Vagina (tissue), 2 donors: ENCODE measurements at regions not wholly inside any gene's neighbourhood (a gene's known extent, or its start where the extent isn't known, plus 50 kb on each side); places are given as distances from the start of the nearest gene placed in this dataset.

Source experiments
- DNase-seq, 2 donors: peaks; one replicate each; pipeline ENCODE4 v3.0.0-alpha.2; 2017; ENCODE audit errors: extremely low spot score in 2 of 2
- H3K27ac ChIP-seq: fragments of 200-600 bp; sonication (generic); one replicate; pipeline ENCODE4 v1.5.1; 2019
- H3K27me3 ChIP-seq: fragments of 200-600 bp; sonication (generic); one replicate; pipeline ENCODE4 v1.5.1; 2019
- H3K36me3 ChIP-seq, 2 donors: fragments of 200-600 bp; sonication (generic); one replicate each; pipeline ENCODE4 v1.5.1; 2017 to 2019
- H3K4me1 ChIP-seq: fragments of 200-600 bp; sonication (generic); one replicate; pipeline ENCODE4 v1.5.1; 2019
- H3K4me3 ChIP-seq, 2 donors: fragments of 200-600 bp; sonication (generic); 1 replicate in 1 of 2; 2 replicates in 1 of 2; pipeline ENCODE4 v1.5.1; 2016 to 2019
- H3K9me3 ChIP-seq: fragments of 200-600 bp; sonication (generic); one replicate; pipeline ENCODE4 v1.5.1; 2019
- POLR2A ChIP-seq, 2 donors: fragments of 450-650 bp; IDR thresholded peaks; one replicate each; pipeline ENCODE4 v1.6.1; 2017; ENCODE audit warnings: antibody characterized with exemption in 2 of 2, mild to moderate bottlenecking in 2 of 2, moderate library complexity in 2 of 2
- POLR2AphosphoS5 ChIP-seq, 2 donors: sonication (generic); formaldehyde crosslinking; IDR thresholded peaks; one replicate each; pipeline ENCODE4 v1.9.0; 2017; ENCODE audit warnings: antibody characterized with exemption in 2 of 2, mild to moderate bottlenecking in 2 of 2, low read depth in 1 of 2; ENCODE audit not compliant: insufficient read depth in 1 of 2
- intact Hi-C: fragments of 100-400 bp; cut with DNase I; formaldehyde crosslinking; loops from one replicate; pipeline ENCODE4 v1.15.1; 2023
- TF ChIP-seq, protein P1 (sequence below), 3 experiments: fragments of 450-650 bp in 2 of 3; fragments of 200-600 bp in 1 of 3; sonication (generic) in 1 of 3; IDR thresholded peaks; one replicate each; pipeline ENCODE4 v1.5.1; 2017 to 2019; ENCODE audit warnings: antibody characterized with exemption in 3 of 3, mild to moderate bottlenecking in 2 of 3, moderate library complexity in 2 of 3

DNA sequence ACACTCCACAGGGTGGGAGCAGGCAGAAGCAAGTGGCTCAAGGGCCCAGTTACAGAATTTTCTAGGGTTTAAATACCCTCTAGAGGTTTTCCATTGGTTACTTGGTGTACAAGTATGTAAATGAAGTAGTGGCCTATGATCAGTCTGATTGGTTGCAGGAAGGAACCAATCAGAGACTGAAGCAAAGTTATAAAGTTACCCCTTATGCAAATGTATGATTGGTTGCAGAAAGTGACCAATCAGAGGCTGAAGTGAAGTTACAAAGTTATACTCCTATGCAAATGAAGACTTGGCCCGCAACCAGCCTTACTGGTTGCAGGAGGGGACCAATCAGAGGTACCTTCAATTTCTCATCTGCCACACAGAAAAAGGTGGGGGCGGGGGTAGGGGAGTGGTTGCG, 154.6 kb downstream of the INO80D start:
- Histone ChIP-seq H3K4me3 (no peak overlapping the region), H3K9me3 (no peaks in the 10 kb centered on the region), H3K4me1 (no peaks in the 10 kb centered on the region), H3K27me3 (no peaks in the 10 kb centered on the region), H3K27ac (no peak overlapping the region), H3K36me3 (no peaks in the 10 kb centered on the region)
- DNase-seq, result no peak
- TF ChIP-seq POLR2A (IDR thresholded peaks at IDR 0.05), result no peak
- TF ChIP-seq, protein P1, sequence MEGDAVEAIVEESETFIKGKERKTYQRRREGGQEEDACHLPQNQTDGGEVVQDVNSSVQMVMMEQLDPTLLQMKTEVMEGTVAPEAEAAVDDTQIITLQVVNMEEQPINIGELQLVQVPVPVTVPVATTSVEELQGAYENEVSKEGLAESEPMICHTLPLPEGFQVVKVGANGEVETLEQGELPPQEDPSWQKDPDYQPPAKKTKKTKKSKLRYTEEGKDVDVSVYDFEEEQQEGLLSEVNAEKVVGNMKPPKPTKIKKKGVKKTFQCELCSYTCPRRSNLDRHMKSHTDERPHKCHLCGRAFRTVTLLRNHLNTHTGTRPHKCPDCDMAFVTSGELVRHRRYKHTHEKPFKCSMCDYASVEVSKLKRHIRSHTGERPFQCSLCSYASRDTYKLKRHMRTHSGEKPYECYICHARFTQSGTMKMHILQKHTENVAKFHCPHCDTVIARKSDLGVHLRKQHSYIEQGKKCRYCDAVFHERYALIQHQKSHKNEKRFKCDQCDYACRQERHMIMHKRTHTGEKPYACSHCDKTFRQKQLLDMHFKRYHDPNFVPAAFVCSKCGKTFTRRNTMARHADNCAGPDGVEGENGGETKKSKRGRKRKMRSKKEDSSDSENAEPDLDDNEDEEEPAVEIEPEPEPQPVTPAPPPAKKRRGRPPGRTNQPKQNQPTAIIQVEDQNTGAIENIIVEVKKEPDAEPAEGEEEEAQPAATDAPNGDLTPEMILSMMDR (IDR thresholded peaks at IDR 0.05), result no peak
- TF ChIP-seq POLR2AphosphoS5 (IDR thresholded peaks at IDR 0.05; ENCODE audit: insufficient read depth in 1 of 2, low read depth in 1 of 2), result no peak
- intact Hi-C loops, result no loop called here

DNA sequence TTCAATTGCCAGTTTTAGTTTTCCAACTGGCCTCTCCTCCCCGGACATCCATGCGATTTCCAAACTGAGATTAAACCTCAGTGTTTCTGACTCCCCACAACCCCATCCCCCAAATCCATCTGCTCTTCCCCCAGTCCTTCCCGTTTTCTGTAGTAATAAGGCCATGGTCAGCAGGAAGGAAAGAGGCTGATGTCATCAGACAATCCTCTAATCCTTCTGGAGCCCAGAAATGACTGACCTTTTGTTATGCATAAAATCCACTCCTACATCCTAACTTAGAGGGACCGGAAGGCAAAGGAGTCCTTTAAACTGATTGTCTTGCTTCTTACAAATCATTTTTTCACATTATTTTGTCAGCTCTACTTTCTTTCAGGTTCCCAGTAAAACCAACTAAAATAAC, 155.8 kb downstream of the INO80D start:
- Histone ChIP-seq H3K4me3 (no peak overlapping the region), H3K36me3 (no peaks in the 10 kb centered on the region), H3K9me3 (no peaks in the 10 kb centered on the region), H3K27me3 (no peaks in the 10 kb centered on the region), H3K27ac (no peak overlapping the region), H3K4me1 (no peaks in the 10 kb centered on the region)
- DNase-seq, result no peak
- no peak for TF ChIP-seq POLR2A (IDR thresholded peaks at IDR 0.05)
- TF ChIP-seq POLR2AphosphoS5 (IDR thresholded peaks at IDR 0.05; ENCODE audit: insufficient read depth in 1 of 2, low read depth in 1 of 2), result no peak
- TF ChIP-seq, protein P1 (IDR thresholded peaks at IDR 0.05), result no peak
- intact Hi-C loops, result no loop called here

DNA sequence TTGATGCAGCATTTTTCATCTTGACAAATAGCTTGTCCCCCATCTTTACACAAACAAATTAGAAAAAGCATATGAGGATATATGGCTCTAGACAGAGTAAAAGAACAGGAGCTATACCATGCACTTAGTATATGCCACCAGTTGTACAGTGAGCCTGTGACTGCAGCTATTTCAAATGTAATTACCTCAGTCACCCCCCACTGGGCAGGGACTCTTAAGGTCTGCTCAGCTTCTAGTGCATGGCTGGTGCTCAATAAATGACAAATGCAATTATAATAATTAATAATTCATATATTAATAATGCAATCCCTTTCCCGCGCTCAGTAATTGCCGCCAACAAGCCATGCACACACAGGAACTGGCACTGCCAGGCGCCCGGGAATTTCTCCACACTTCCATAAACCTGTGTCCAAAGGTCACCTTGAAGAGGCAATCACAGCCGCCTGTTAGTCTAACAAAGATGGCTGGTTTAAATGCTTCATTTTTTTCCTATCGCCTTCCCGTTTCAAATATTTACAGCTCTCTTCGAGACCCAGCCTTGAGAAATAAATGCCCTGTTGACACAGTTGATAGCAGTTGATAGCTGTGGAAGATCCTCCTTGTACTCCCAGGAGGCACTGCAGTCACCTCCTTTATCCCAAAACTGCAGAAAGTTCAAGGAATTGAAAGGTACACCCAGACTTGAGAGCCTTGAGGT, 156.6 kb downstream of the INO80D start:
- TF ChIP-seq, protein P1 (IDR thresholded peaks at IDR 0.05), result no peak
- TF ChIP-seq POLR2A (IDR thresholded peaks at IDR 0.05), result no peak
- TF ChIP-seq POLR2AphosphoS5 (IDR thresholded peaks at IDR 0.05; ENCODE audit: insufficient read depth in 1 of 2, low read depth in 1 of 2), result no peak
- DNase-seq, result no peak
- Histone ChIP-seq H3K36me3 (no peaks in the 10 kb centered on the region), H3K27me3 (no peaks in the 10 kb centered on the region), H3K9me3 (no peaks in the 10 kb centered on the region), H3K27ac (no peak overlapping the region), H3K4me3 (no peak overlapping the region), H3K4me1 (no peaks in the 10 kb centered on the region)
- intact Hi-C loops, result no loop called here

DNA sequence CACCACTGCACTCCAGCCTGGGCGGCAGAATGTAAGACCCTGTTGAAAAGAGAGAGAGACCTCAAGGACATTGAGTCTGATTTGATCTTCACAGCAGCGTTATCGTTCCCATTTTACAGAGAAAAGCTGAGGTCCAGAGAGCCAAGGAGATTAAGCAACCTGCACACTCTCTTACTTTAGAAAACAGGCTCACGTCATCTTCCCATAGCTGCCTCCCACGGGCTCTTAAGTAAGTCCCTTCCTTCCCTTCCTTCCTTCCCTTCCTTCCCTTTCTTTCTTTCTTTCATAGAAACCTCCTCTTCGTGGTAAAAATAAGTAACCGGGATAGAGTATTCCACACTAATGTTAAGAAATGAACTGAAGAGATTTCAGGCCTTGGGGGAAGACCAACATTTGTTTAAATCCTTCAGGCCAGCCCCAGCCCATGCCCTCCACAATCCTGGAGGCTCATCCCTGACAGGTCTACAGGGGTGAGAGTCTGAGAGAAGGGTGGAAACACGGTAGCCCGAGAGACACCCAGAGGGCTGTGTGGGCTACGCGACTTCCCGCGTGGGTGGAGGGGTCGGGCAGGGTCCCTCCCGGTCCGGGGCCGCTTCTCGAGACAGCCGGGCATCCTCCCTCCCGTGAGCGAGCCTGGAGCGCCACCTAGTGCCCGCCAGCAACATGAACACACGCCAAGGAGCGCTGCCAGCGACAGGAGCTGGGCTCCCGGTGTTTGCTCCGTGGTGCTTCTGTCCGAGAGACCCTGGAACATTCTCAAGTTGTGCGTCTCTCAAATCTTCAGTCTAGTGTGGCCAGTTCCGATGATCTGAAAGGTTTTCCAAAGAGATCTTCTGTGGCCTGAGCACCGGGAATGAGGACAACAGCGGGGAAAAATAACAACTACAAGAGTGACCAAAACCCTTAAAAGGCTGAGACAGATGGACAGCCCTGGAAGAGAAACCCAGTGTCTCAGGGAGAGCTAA, 160.3 kb downstream of the INO80D start:
- Histone ChIP-seq H3K36me3 (no peaks in the 10 kb centered on the region), H3K9me3 (no peaks in the 10 kb centered on the region), H3K27ac (no peak overlapping the region), H3K27me3 (no peaks in the 10 kb centered on the region), H3K4me3 (peak overlapping the region in 1 of 2 donors; percentile 39), H3K4me1 (no peaks in the 10 kb centered on the region)
- TF ChIP-seq, protein P1 (IDR thresholded peaks at IDR 0.05), result peak; percentile 61 to 88 (median 85)
- TF ChIP-seq POLR2A (IDR thresholded peaks at IDR 0.05) (no peak), POLR2AphosphoS5 (IDR thresholded peaks at IDR 0.05; ENCODE audit: insufficient read depth in 1 of 2, low read depth in 1 of 2) (peak in 1 of 2 donors; percentile 49)
- no peak for DNase-seq
- intact Hi-C loops, result no loop called here
